H9 (cell line): ENCODE measurements at regions not wholly inside any gene's neighbourhood (a gene's known extent, or its start where the extent isn't known, plus 50 kb on each side); places are given as distances from the start of the nearest gene placed in this dataset.

ENCODE experiments used
- DNase-seq: peaks from one replicate; pipeline ENCODE4 v3.0.0-alpha.2; 2017
- H2AFZ ChIP-seq: one replicate; pipeline ENCODE4 v1.6.1; 2013; ENCODE audit warnings: mild to moderate bottlenecking, low read length, control low read depth, moderate library complexity
- H2AK5ac ChIP-seq: 2 replicates; pipeline ENCODE4 v1.6.1; 2013; ENCODE audit warnings: low read length, control low read depth, mixed read lengths; ENCODE audit not compliant: insufficient read length
- H2BK120ac ChIP-seq: one replicate; pipeline ENCODE4 v1.6.1; 2013; ENCODE audit warnings: low read depth, mild to moderate bottlenecking, low read length, control low read depth, inconsistent platforms; ENCODE audit not compliant: poor library complexity, severe bottlenecking
- H2BK12ac ChIP-seq: 2 replicates; pipeline ENCODE4 v1.6.1; 2013; ENCODE audit warnings: low read length, control low read depth, mixed read lengths, low read depth; ENCODE audit not compliant: insufficient read length
- H2BK15ac ChIP-seq: 2 replicates; pipeline ENCODE4 v1.6.1; 2013; ENCODE audit warnings: low read depth, low read length, control low read depth
- H2BK20ac ChIP-seq: one replicate; pipeline ENCODE4 v1.6.1; 2013; ENCODE audit warnings: low read depth, mild to moderate bottlenecking, low read length, control low read depth, inconsistent platforms; ENCODE audit not compliant: poor library complexity, severe bottlenecking
- H2BK5ac ChIP-seq: 2 replicates; pipeline ENCODE4 v1.6.1; 2013; ENCODE audit warnings: low read length, control low read depth, mixed read lengths; ENCODE audit not compliant: insufficient read length
- H3K14ac ChIP-seq: 2 replicates; pipeline ENCODE4 v1.6.1; 2013; ENCODE audit warnings: low read length, control low read depth; ENCODE audit not compliant: insufficient read depth
- H3K18ac ChIP-seq: 2 replicates; pipeline ENCODE4 v1.6.1; 2013; ENCODE audit warnings: low read depth, mild to moderate bottlenecking, mixed read lengths, low read length, control low read depth; ENCODE audit not compliant: insufficient read length
- H3K23ac ChIP-seq: 2 replicates; pipeline ENCODE4 v1.6.1; 2013; ENCODE audit warnings: low read length, control low read depth, mixed read lengths, low read depth; ENCODE audit not compliant: insufficient read length
- H3K23me2 ChIP-seq: 2 replicates; pipeline ENCODE4 v1.6.1; 2013; ENCODE audit warnings: low read depth, mild to moderate bottlenecking, mixed read lengths, low read length, control low read depth; ENCODE audit not compliant: insufficient read length, poor library complexity, severe bottlenecking
- H3K27ac ChIP-seq: 2 replicates; pipeline ENCODE4 v1.5.1; 2013; ENCODE audit warnings: low read length, control low read depth, mixed read lengths, low read depth; ENCODE audit not compliant: insufficient read length
- H3K27me3 ChIP-seq: 2 replicates; pipeline ENCODE4 v1.6.1; 2013; ENCODE audit warnings: low read length, control low read depth, inconsistent platforms; ENCODE audit not compliant: insufficient read depth
- H3K4ac ChIP-seq: 2 replicates; pipeline ENCODE4 v1.6.1; 2013; ENCODE audit warnings: low read depth, mild to moderate bottlenecking, control low read depth, inconsistent platforms, low read length, moderate library complexity
- H3K4me1 ChIP-seq: 2 replicates; pipeline ENCODE4 v1.6.1; 2013; ENCODE audit warnings: low read length, control low read depth, inconsistent platforms; ENCODE audit not compliant: insufficient read depth
- H3K4me2 ChIP-seq: 2 replicates; pipeline ENCODE4 v1.6.1; 2013; ENCODE audit warnings: low read length, control low read depth, mixed read lengths; ENCODE audit not compliant: insufficient read length, insufficient read depth
- H3K56ac ChIP-seq: 2 replicates; pipeline ENCODE4 v1.6.1; 2013; ENCODE audit warnings: low read depth, mild to moderate bottlenecking, mixed read lengths, low read length, control low read depth; ENCODE audit not compliant: insufficient read length
- H3K79me1 ChIP-seq: 2 replicates; pipeline ENCODE4 v1.6.1; 2013; ENCODE audit warnings: low read depth, mild to moderate bottlenecking, moderate library complexity, low read length, control low read depth, inconsistent platforms; ENCODE audit not compliant: insufficient read depth, poor library complexity, severe bottlenecking
- H3K79me2 ChIP-seq: 2 replicates; pipeline ENCODE4 v1.6.1; 2013; ENCODE audit warnings: low read length, control low read depth, inconsistent platforms; ENCODE audit not compliant: insufficient read depth
- H3K9ac ChIP-seq: 2 replicates; pipeline ENCODE4 v1.6.1; 2013; ENCODE audit warnings: low read length, control low read depth, mixed read lengths; ENCODE audit not compliant: insufficient read length; ENCODE audit errors: extremely low read depth
- H3K9me3 ChIP-seq: one replicate; pipeline ENCODE4 v1.6.1; 2013; ENCODE audit warnings: low read depth, low read length, inconsistent platforms; ENCODE audit not compliant: control insufficient read depth
- H3T11ph ChIP-seq: one replicate; pipeline ENCODE4 v1.6.1; 2013; ENCODE audit warnings: mild to moderate bottlenecking, low read length, control low read depth, inconsistent platforms
- H4K20me1 ChIP-seq: one replicate; pipeline ENCODE4 v1.6.1; 2013; ENCODE audit not compliant: control insufficient read depth, insufficient read length, insufficient read depth
- H4K5ac ChIP-seq: 2 replicates; pipeline ENCODE4 v1.6.1; 2013; ENCODE audit warnings: low read depth, mild to moderate bottlenecking, mixed read lengths, low read length, control low read depth; ENCODE audit not compliant: insufficient read length
- H4K8ac ChIP-seq: replicated peaks from 2 replicates; pipeline ENCODE4 v1.6.1; 2013; ENCODE audit warnings: low read length, control low read depth, mixed read lengths, low read depth; ENCODE audit not compliant: insufficient read length
- H4K91ac ChIP-seq: 2 replicates; pipeline ENCODE4 v1.6.1; 2013; ENCODE audit warnings: low read depth, mild to moderate bottlenecking, moderate library complexity, mixed read lengths, low read length, control low read depth; ENCODE audit not compliant: insufficient read length
- H3K27ac Mint-ChIP-seq, 3 experiments: 2 replicates in 2 of 3; 3 replicates in 1 of 3; pipeline ENCODE4 v1.8.0; 2020 to 2021; ENCODE audit warnings: mixed read lengths in 3 of 3, mild to moderate bottlenecking in 1 of 3, moderate library complexity in 1 of 3
- H3K27me3 Mint-ChIP-seq: 2 replicates; pipeline ENCODE4 v1.8.0; 2021; ENCODE audit warnings: low read depth, mild to moderate bottlenecking, moderate library complexity, mixed read lengths
- H3K36me3 Mint-ChIP-seq, 3 experiments: 2 replicates in 2 of 3; 3 replicates in 1 of 3; pipeline ENCODE4 v1.8.0; 2020 to 2021; ENCODE audit warnings: low read depth in 3 of 3, mixed read lengths in 3 of 3; ENCODE audit not compliant: insufficient read depth in 1 of 3
- H3K4me1 Mint-ChIP-seq, 2 experiments: 2 replicates each; pipeline ENCODE4 v1.8.0; 2020; ENCODE audit warnings: mixed read lengths in 2 of 2
- H3K4me3 Mint-ChIP-seq, 2 experiments: 2 replicates in 1 of 2; 3 replicates in 1 of 2; pipeline ENCODE4 v1.8.0; 2020 to 2021; ENCODE audit warnings: mild to moderate bottlenecking in 2 of 2, mixed read lengths in 2 of 2, moderate library complexity in 1 of 2
- H3K9me3 Mint-ChIP-seq, 2 experiments: 2 replicates in 1 of 2; 3 replicates in 1 of 2; pipeline ENCODE4 v1.8.0; 2020; ENCODE audit warnings: mild to moderate bottlenecking in 2 of 2, mixed read lengths in 2 of 2, moderate library complexity in 1 of 2
- CTCF ChIP-seq: fragments of 200-600 bp; sonication (generic); conservative IDR thresholded peaks from 3 replicates; pipeline ENCODE4 v1.8.0; 2021; ENCODE audit warnings: antibody characterized with exemption, mild to moderate bottlenecking
- WGBS: extraction: QIAGEN DNeasy Blood & Tissue Kit; methylation state at CpG from one replicate; pipeline ENCODE4 v1.1.7; 2013; ENCODE audit warnings: missing lambda C conversion rate, low lambda C conversion rate, mixed read lengths; ENCODE audit not compliant: insufficient read length; ENCODE audit errors: extremely low coverage; 5-methylcytosine and 5-hydroxymethylcytosine counted together

- Histone ChIP-seq H2BK15ac (no peak overlapping the region), H3K9me3 (no peaks in the 10 kb centered on the region), H3K79me1 (no peaks in the 10 kb centered on the region), H2BK120ac (no peak overlapping the region), H3K27ac (no peak overlapping the region), H3K27me3 (no peaks in the 10 kb centered on the region), H4K20me1 (no peaks in the 10 kb centered on the region), H2BK5ac (no peak overlapping the region), H3K4ac (no peak overlapping the region), H3K79me2 (no peaks in the 10 kb centered on the region), H3K23me2 (no peaks in the 10 kb centered on the region), H3T11ph (no peak overlapping the region), H3K4me2 (no peak overlapping the region), H2AK5ac (no peak overlapping the region), H3K4me1 (no peaks in the 10 kb centered on the region), H3K23ac (no peak overlapping the region), H2BK20ac (no peak overlapping the region), H2AFZ (no peak overlapping the region), H3K14ac (no peak overlapping the region), H4K8ac (no peak overlapping the region), H3K56ac (no peak overlapping the region), H3K18ac (no peak overlapping the region), H4K91ac (no peak overlapping the region), H2BK12ac (no peak overlapping the region), H3K9ac (no peak overlapping the region), H4K5ac (no peak overlapping the region)
- peaks cover 0 to 3% of the 10 kb centered on the region in 2 experiments; a peak in 2 of 5 replicates for H3K9me3 Mint-ChIP-seq
- no peak for TF ChIP-seq CTCF
- no peaks in the 10 kb centered on the region for H3K27me3 Mint-ChIP-seq
- no CpG with 5 or more reads among the region's 3 CpGs for WGBS
- no peak overlapping the region for H3K27ac Mint-ChIP-seq
- H3K4me3 Mint-ChIP-seq = no peak overlapping the region
- DNase-seq = no peak
- no peaks in the 10 kb centered on the region for H3K36me3 Mint-ChIP-seq
- peaks cover 0 to 2% of the 10 kb centered on the region in 2 experiments; a peak in 1 of 4 replicates for H3K4me1 Mint-ChIP-seq
Measured at GRCh38 chr3:193039058-193039457, 121.4 kb upstream of the MB21D2 start.
